ENCODE measurements at regions not wholly inside any gene's neighbourhood (a gene's known extent, or its start where the extent isn't known, plus 50 kb on each side); places are given as distances from the start of the nearest gene placed in this dataset.

GRCh38 chr7:96870185-96870584 is 135.2 kb upstream of the DLX6 start:
- TF ChIP-seq EZH2 (IDR thresholded peaks at IDR 0.05) (no peak), CTCF (IDR thresholded peaks at IDR 0.05) (no peak), EZH2phosphoT487 (IDR thresholded peaks at IDR 0.05) (no peak)
